B cell (primary cell): ENCODE measurements at regions not wholly inside any gene's neighbourhood (a gene's known extent, or its start where the extent isn't known, plus 50 kb on each side); places are given as distances from the start of the nearest gene placed in this dataset.

Experiments used
- ATAC-seq: fragments of 200-7000 bp; cut with Tn5 transposase; one replicate; pipeline ENCODE4 v1.10.0; 2021; ENCODE audit warnings: low read depth, mild to moderate bottlenecking, moderate number of reproducible peaks, moderate library complexity
- CTCF ChIA-PET: fragments of 350-600 bp; sonication (Branson Sonifier 250); formaldehyde crosslinking; loops from one replicate; lab custom pipeline; 2021; ENCODE audit warnings: antibody characterized with exemption, inconsistent platforms; lab: Charles Lee
- POLR2A ChIA-PET: fragments of 350-600 bp; sonication (Branson Sonifier 250); formaldehyde crosslinking; loops from one replicate; lab custom pipeline; 2021; ENCODE audit warnings: antibody characterized with exemption; lab: Charles Lee
- DNase-seq: peaks from one replicate; pipeline ENCODE4 v3.0.0; 2013
- H2AFZ ChIP-seq: 2 replicates; pipeline ENCODE4 v1.6.1; 2012; ENCODE audit warnings: mild to moderate bottlenecking, low read depth, low read length; ENCODE audit not compliant: insufficient read depth, poor library complexity, severe bottlenecking
- H3K27ac ChIP-seq, 2 donors: 1 replicate in 1 of 2; 2 replicates in 1 of 2; pipeline ENCODE4 v1.5.1; 2012 to 2013; ENCODE audit warnings: low read length in 2 of 2, mild to moderate bottlenecking in 2 of 2, moderate library complexity in 1 of 2
- H3K27me3 ChIP-seq, 4 experiments: fragments of 200-600 bp in 1 of 4; sonication (generic) in 1 of 4; replicated peaks in 1 of 4; 1 replicate in 2 of 4; 2 replicates in 2 of 4; pipeline versions ENCODE4 v1.6.1 to v1.7.0; 2013 to 2016; ENCODE audit warnings: low read length in 3 of 4, mild to moderate bottlenecking in 2 of 4, mixed read lengths in 1 of 4, moderate library complexity in 1 of 4; ENCODE audit not compliant: insufficient read depth in 4 of 4, control insufficient read depth in 3 of 4; ENCODE audit errors: control extremely low read depth in 1 of 4
- H3K36me3 ChIP-seq, 2 experiments: replicated peaks in 1 of 2; 1 replicate in 1 of 2; 2 replicates in 1 of 2; pipeline versions ENCODE4 v1.6.1 to v1.7.1; 2013; ENCODE audit warnings: low read length in 1 of 2; ENCODE audit not compliant: insufficient read depth in 2 of 2, control insufficient read depth in 1 of 2; ENCODE audit errors: control extremely low read depth in 1 of 2, extremely low read depth in 1 of 2
- H3K4me1 ChIP-seq, 2 donors: fragments of 200-600 bp in 1 of 2; sonication (generic) in 1 of 2; 1 replicate in 1 of 2; 2 replicates in 1 of 2; pipeline versions ENCODE4 v1.5.1 to v1.6.1; 2013 to 2017; ENCODE audit warnings: low read length in 2 of 2; ENCODE audit not compliant: control insufficient read depth in 2 of 2, insufficient read depth in 2 of 2
- H3K4me2 ChIP-seq: replicated peaks from 2 replicates; pipeline ENCODE3; 2012; ENCODE audit warnings: mild to moderate bottlenecking, low read depth, low read length; ENCODE audit not compliant: poor library complexity, severe bottlenecking
- H3K4me3 ChIP-seq, 5 experiments: fragments of 200-600 bp in 1 of 5; sonication (generic) in 1 of 5; 1 replicate in 3 of 5; 2 replicates in 2 of 5; pipeline versions ENCODE4 v1.5.1 to v1.7.0; 2011 to 2016; ENCODE audit warnings: low read length in 4 of 5, mild to moderate bottlenecking in 4 of 5, low read depth in 2 of 5, control low read depth in 1 of 5, moderate library complexity in 1 of 5; ENCODE audit not compliant: insufficient read depth in 1 of 5; ENCODE audit errors: control extremely low read depth in 1 of 5, extremely low read depth in 1 of 5
- H3K79me2 ChIP-seq: fragments of 200-600 bp; sonication (generic); one replicate; pipeline ENCODE4 v1.6.0; 2016; ENCODE audit warnings: low read length; ENCODE audit not compliant: control insufficient read depth, insufficient read depth
- H3K9ac ChIP-seq: fragments of 200-600 bp; sonication (generic); 2 replicates; pipeline ENCODE4 v1.6.1; 2017; ENCODE audit warnings: mild to moderate bottlenecking, low read length, moderate library complexity
- H3K9me3 ChIP-seq, 3 donors: one replicate each; pipeline versions ENCODE4 v1.6.1 to v1.7.1; 2013; ENCODE audit warnings: low read length in 2 of 3; ENCODE audit not compliant: control insufficient read depth in 2 of 3, insufficient read depth in 1 of 3; ENCODE audit errors: control extremely low read depth in 1 of 3
- H4K20me1 ChIP-seq: 2 replicates; pipeline ENCODE4 v1.6.0; 2012; ENCODE audit warnings: mild to moderate bottlenecking, low read length; ENCODE audit not compliant: insufficient read depth, control insufficient read depth, poor library complexity, severe bottlenecking
- H3K27ac Mint-ChIP-seq: one replicate; pipeline ENCODE4 v1.8.0; 2021; ENCODE audit warnings: mixed read lengths
- H3K27me3 Mint-ChIP-seq: one replicate; pipeline ENCODE4 v1.8.0; 2021; ENCODE audit warnings: mixed read lengths
- H3K4me1 Mint-ChIP-seq: one replicate; pipeline ENCODE4 v1.8.0; 2021; ENCODE audit warnings: mixed read lengths
- H3K4me3 Mint-ChIP-seq: one replicate; pipeline ENCODE4 v1.8.0; 2021; ENCODE audit warnings: mixed read lengths
- H3K9me3 Mint-ChIP-seq: one replicate; pipeline ENCODE4 v1.8.0; 2022; ENCODE audit warnings: mixed read lengths; ENCODE audit not compliant: insufficient read depth
- CTCF ChIP-seq: fragments of 200-600 bp; IDR thresholded peaks from one replicate; pipeline ENCODE4 v1.8.0; 2022; ENCODE audit warnings: antibody characterized with exemption, mild to moderate bottlenecking
- EZH2 ChIP-seq: IDR thresholded peaks from 2 replicates; pipeline ENCODE4 v1.6.1; 2012; ENCODE audit warnings: borderline replicate concordance, low read depth, mild to moderate bottlenecking, moderate library complexity, low read length; ENCODE audit not compliant: insufficient read depth, poor library complexity, severe bottlenecking
- WGBS: methylation state at CpG from one replicate; pipeline ENCODE4 v1.1.5; 2013; ENCODE audit warnings: missing lambda C conversion rate; ENCODE audit not compliant: insufficient coverage; 5-methylcytosine and 5-hydroxymethylcytosine counted together
- intact Hi-C: fragments of 100-400 bp; cut with micrococcal nuclease; formaldehyde crosslinking; loops from one replicate; pipeline ENCODE4 v1.10.0; 2022

- Mint-ChIP-seq H3K4me3 (no peak overlapping the region), H3K27ac (no peak overlapping the region), H3K9me3 (no peaks in the 10 kb centered on the region), H3K27me3 (peaks cover 15% of the 10 kb centered on the region), H3K4me1 (no peaks in the 10 kb centered on the region)
- ChIA-PET CTCF (interaction anchor here (0.9 kb wide), 1 partner anchor 12 kb away, joined by 4 read pairs; no protein-coding TSS in a partner anchor), POLR2A (no interaction called here)
- no CpG with 5 or more reads among the region's 1 CpG for WGBS
- H3K27me3 ChIP-seq = peaks cover 0 to 7% (median 1%) of the 10 kb centered on the region in 4 experiments
- no peak for TF ChIP-seq CTCF
- ATAC-seq (no peak), DNase-seq (no peak)
- H3K9me3 ChIP-seq = no peaks in the 10 kb centered on the region
- no peaks in the 10 kb centered on the region for H3K4me1 ChIP-seq
- no peaks in the 10 kb centered on the region for H3K79me2 ChIP-seq
- intact Hi-C loops = no loop called here
- H3K27ac ChIP-seq = no peak overlapping the region
- H3K9ac ChIP-seq = no peak overlapping the region
- no peak overlapping the region for H3K4me3 ChIP-seq
- no peaks in the 10 kb centered on the region for H4K20me1 ChIP-seq
- no peaks in the 10 kb centered on the region for H3K36me3 ChIP-seq
- H3K4me2 ChIP-seq = no peak overlapping the region
- no peak overlapping the region for H2AFZ ChIP-seq
Measured at GRCh38 chr6:6771224-6771945, 182.9 kb downstream of the LY86 start.

GRCh38 chr6:6771964-6772363 lies 183.4 kb downstream of the LY86 start:
- ATAC-seq = no peak

More at GRCh38 chr6:6771964-6772363, 183.4 kb downstream of the LY86 start:
- H3K4me1 Mint-ChIP-seq = no peaks in the 10 kb centered on the region
- DNase-seq = no peak
- Histone ChIP-seq H3K27ac (no peak overlapping the region), H3K9me3 (no peaks in the 10 kb centered on the region), H2AFZ (no peak overlapping the region), H3K27me3 (peaks cover 0 to 7% (median 1%) of the 10 kb centered on the region in 4 experiments), H4K20me1 (no peaks in the 10 kb centered on the region), H3K9ac (no peak overlapping the region), H3K4me3 (no peak overlapping the region), H3K79me2 (no peaks in the 10 kb centered on the region), H3K36me3 (no peaks in the 10 kb centered on the region), H3K4me2 (no peak overlapping the region), H3K4me1 (no peaks in the 10 kb centered on the region)
- H3K9me3 Mint-ChIP-seq = no peaks in the 10 kb centered on the region
- ChIA-PET POLR2A (no interaction called here), CTCF (interaction anchor here (0.9 kb wide), 1 partner anchor 13 kb away, joined by 4 read pairs; no protein-coding TSS in a partner anchor)
- TF ChIP-seq CTCF (no peak), EZH2 (no peak)
- 100% methylated on average over 4 of the region's 5 CpGs for WGBS
- H3K27me3 Mint-ChIP-seq = peaks cover 17% of the 10 kb centered on the region
- intact Hi-C loops = no loop called here
- no peak overlapping the region for H3K4me3 Mint-ChIP-seq
- H3K27ac Mint-ChIP-seq = no peak overlapping the region
